AG09309 (cell line): ENCODE measurements at regions not wholly inside any gene's neighbourhood (a gene's known extent, or its start where the extent isn't known, plus 50 kb on each side); places are given as distances from the start of the nearest gene placed in this dataset.

Experiments used
- DNase-seq: peaks from one replicate; pipeline ENCODE4 v3.0.0-alpha.2; 2010; ENCODE audit warnings: low read depth
- H3K4me3 ChIP-seq: 2 replicates; pipeline ENCODE4 v1.5.1; 2011; ENCODE audit warnings: mild to moderate bottlenecking, low read depth, low read length, moderate library complexity; ENCODE audit not compliant: control insufficient read depth
- TF ChIP-seq, protein P1 (sequence below): IDR thresholded peaks from 2 replicates; pipeline ENCODE4 v1.5.1; 2011; ENCODE audit warnings: mild to moderate bottlenecking, low read depth, low read length, inconsistent platforms; ENCODE audit not compliant: insufficient read depth, control insufficient read depth; ENCODE audit errors: missing control alignments

- H3K4me3 ChIP-seq, result no peak overlapping the region
- DNase-seq, result no peak
- TF ChIP-seq, protein P1, sequence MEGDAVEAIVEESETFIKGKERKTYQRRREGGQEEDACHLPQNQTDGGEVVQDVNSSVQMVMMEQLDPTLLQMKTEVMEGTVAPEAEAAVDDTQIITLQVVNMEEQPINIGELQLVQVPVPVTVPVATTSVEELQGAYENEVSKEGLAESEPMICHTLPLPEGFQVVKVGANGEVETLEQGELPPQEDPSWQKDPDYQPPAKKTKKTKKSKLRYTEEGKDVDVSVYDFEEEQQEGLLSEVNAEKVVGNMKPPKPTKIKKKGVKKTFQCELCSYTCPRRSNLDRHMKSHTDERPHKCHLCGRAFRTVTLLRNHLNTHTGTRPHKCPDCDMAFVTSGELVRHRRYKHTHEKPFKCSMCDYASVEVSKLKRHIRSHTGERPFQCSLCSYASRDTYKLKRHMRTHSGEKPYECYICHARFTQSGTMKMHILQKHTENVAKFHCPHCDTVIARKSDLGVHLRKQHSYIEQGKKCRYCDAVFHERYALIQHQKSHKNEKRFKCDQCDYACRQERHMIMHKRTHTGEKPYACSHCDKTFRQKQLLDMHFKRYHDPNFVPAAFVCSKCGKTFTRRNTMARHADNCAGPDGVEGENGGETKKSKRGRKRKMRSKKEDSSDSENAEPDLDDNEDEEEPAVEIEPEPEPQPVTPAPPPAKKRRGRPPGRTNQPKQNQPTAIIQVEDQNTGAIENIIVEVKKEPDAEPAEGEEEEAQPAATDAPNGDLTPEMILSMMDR, result no peak
Measured at GRCh38 chr13:85282876-85283275, 516.3 kb downstream of the SLITRK6 start.

GRCh38 chr13:85278851-85279250 lies 520.4 kb downstream of the SLITRK6 start:
- H3K4me3 ChIP-seq, result no peak overlapping the region
- TF ChIP-seq, protein P1, result no peak
- DNase-seq, result no peak

- TF ChIP-seq, protein P1, result no peak
- no peak for DNase-seq
- no peak overlapping the region for H3K4me3 ChIP-seq
Measured at GRCh38 chr13:85277748-85278147, 521.5 kb downstream of the SLITRK6 start.

- TF ChIP-seq, protein P1, result no peak
- H3K4me3 ChIP-seq, result no peak overlapping the region
- no peak for DNase-seq
Measured at GRCh38 chr13:85266771-85267170, 532.4 kb downstream of the SLITRK6 start.

DNA sequence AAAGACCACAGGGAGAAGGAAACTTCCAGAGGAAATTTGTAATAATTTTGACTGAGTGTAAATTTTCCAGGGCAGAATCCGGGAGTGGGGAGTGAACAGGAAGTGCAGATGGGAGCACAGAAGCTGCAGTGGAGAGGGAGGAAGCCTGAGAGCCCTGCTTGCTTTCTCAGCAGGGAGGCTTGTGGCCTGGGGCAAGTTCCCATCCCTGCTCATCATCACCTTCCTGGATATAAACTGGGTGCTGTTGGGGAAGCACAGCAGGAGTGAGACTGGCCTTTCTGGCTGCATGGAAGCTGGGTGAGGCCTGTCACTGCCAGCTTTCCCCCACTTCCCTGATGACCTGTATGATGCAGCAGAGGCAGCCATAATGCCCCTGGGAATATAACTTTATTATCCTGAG lies 532.9 kb downstream of the SLITRK6 start:
- no peak overlapping the region for H3K4me3 ChIP-seq
- no peak for DNase-seq
- TF ChIP-seq, protein P1, result no peak

DNA sequence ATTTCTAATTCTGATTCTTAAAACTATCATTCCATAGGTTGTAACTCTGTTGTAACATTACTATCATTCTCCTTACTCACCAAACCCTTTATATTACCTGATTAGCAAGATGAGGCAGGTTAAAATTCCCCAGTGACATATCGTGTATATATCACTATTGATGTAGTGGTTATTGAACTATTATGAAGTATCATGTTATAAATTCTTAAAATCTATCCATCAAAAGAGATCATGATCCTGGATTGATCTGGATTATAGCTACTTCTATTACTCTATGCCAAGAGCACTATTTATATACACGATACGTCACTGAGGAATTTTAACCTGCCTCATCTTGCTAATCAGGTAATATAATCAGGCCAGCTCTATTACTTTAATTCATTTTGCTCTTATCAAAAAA lies 533.9 kb downstream of the SLITRK6 start:
- TF ChIP-seq, protein P1, result no peak
- no peak for DNase-seq

GRCh38 chr13:85262499-85262898 lies 536.7 kb downstream of the SLITRK6 start:
- no peak overlapping the region for H3K4me3 ChIP-seq
- no peak for DNase-seq
- TF ChIP-seq, protein P1, result no peak

More for the DNA sequence above, 533.9 kb downstream of the SLITRK6 start:
- no peak overlapping the region for H3K4me3 ChIP-seq
